Ascending aorta (tissue), 2 donors: ENCODE measurements at regions not wholly inside any gene's neighbourhood (a gene's known extent, or its start where the extent isn't known, plus 50 kb on each side); places are given as distances from the start of the nearest gene placed in this dataset.
A peak's percentile ranks its signal among the peaks of the same experiment; 100 is the strongest.

Experiments
- DNase-seq, 2 donors: peaks; one replicate each; pipeline ENCODE4 v3.0.0-alpha.2; 2019; ENCODE audit warnings: low spot score in 2 of 2
- H3K27ac ChIP-seq, 2 donors: fragments of 200-600 bp; sonication (generic); one replicate each; pipeline ENCODE4 v1.5.1; 2016 to 2017; ENCODE audit warnings: mild to moderate bottlenecking in 1 of 2
- H3K27me3 ChIP-seq: fragments of 200-600 bp; sonication (generic); one replicate; pipeline ENCODE4 v1.5.1; 2017
- H3K36me3 ChIP-seq, 2 donors: fragments of 200-600 bp; sonication (generic); one replicate each; pipeline ENCODE4 v1.5.1; 2016
- H3K4me1 ChIP-seq, 2 donors: fragments of 200-600 bp; sonication (generic); one replicate each; pipeline ENCODE4 v1.5.1; 2016 to 2017; ENCODE audit warnings: mild to moderate bottlenecking in 1 of 2
- H3K4me3 ChIP-seq, 2 donors: fragments of 200-600 bp; sonication (generic); one replicate each; pipeline ENCODE4 v1.5.1; 2016 to 2017; ENCODE audit warnings: mild to moderate bottlenecking in 1 of 2
- H3K9me3 ChIP-seq, 2 donors: fragments of 200-600 bp; sonication (generic); one replicate each; pipeline ENCODE4 v1.5.1; 2016
- intact Hi-C: fragments of 100-400 bp; cut with DNase I; formaldehyde crosslinking; loops from one replicate; pipeline ENCODE4 v1.15.1; 2023
- TF ChIP-seq, protein P1 (sequence below), 3 experiments: fragments of 200-600 bp in 2 of 3; fragments of 450-650 bp in 1 of 3; sonication (generic) in 2 of 3; IDR thresholded peaks; one replicate each; pipeline ENCODE4 v1.5.1; 2016 to 2019; ENCODE audit warnings: antibody characterized with exemption in 3 of 3, mild to moderate bottlenecking in 1 of 3, moderate library complexity in 1 of 3

DNA sequence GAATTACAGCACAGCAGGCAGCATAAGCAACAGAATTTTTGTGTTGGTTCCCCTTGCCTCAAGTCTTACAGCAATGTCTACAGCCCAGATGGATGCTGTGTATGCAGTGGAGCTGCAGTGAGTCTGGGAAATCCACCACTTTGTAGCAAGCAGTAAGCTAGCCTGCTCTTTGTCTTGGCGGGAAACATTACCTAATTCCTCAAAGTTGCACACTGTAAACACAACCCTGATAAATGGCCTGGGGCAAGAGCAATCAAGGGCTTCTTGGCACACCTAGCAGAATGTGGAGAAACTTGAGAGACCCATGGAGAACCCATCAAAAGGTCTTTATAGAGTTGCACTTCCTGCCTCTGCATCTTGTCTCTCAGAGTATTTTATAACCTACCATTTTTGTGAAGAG, 102.0 kb upstream of the FOXP2 start:
- intact Hi-C loops, result no loop called here
- Histone ChIP-seq H3K4me3 (no peak overlapping the region), H3K27me3 (no peaks in the 10 kb centered on the region), H3K4me1 (no peaks in the 10 kb centered on the region), H3K9me3 (no peaks in the 10 kb centered on the region), H3K27ac (no peak overlapping the region), H3K36me3 (no peaks in the 10 kb centered on the region)
- no peak for DNase-seq
- TF ChIP-seq, protein P1, sequence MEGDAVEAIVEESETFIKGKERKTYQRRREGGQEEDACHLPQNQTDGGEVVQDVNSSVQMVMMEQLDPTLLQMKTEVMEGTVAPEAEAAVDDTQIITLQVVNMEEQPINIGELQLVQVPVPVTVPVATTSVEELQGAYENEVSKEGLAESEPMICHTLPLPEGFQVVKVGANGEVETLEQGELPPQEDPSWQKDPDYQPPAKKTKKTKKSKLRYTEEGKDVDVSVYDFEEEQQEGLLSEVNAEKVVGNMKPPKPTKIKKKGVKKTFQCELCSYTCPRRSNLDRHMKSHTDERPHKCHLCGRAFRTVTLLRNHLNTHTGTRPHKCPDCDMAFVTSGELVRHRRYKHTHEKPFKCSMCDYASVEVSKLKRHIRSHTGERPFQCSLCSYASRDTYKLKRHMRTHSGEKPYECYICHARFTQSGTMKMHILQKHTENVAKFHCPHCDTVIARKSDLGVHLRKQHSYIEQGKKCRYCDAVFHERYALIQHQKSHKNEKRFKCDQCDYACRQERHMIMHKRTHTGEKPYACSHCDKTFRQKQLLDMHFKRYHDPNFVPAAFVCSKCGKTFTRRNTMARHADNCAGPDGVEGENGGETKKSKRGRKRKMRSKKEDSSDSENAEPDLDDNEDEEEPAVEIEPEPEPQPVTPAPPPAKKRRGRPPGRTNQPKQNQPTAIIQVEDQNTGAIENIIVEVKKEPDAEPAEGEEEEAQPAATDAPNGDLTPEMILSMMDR (IDR thresholded peaks at IDR 0.05), result no peak

DNA sequence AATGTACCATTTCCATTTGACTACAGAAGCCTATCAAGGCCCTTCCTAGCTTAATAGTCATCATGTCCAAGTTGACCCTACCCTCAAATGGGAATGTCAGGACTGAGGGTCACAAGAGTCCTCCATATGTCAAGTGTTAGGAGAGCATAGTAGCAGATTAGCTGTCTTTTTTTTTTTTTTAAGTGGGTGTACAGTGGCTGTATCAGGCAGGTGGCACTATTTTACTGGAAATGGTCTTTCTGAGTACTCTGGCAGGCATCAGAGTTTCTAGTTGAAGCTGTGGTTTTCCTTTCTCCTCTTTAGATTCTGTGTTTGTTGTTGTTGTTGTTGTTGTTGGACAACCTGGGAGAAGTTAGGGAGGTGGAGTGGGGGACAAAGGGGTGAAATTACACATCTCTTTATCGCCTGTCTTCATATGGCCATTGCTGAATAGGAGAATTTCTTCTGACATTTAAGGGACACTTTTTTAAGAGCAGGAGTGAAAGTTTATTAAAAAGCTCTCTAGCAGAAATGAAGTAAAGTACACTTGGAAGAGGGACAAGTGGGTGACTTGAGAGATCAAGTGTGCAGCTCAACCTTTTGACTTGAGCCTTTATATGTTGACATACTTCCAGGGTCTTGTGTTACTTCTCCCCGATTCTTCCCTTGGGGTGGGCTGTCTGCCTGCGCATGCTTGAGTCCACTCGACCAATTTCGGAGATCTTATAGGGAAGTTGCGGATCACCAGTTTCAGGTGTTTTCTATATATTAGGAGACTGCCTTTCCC, 104.1 kb upstream of the FOXP2 start:
- H3K36me3 ChIP-seq, result no peaks in the 10 kb centered on the region
- no peak for DNase-seq
- no peaks in the 10 kb centered on the region for H3K27me3 ChIP-seq

DNA sequence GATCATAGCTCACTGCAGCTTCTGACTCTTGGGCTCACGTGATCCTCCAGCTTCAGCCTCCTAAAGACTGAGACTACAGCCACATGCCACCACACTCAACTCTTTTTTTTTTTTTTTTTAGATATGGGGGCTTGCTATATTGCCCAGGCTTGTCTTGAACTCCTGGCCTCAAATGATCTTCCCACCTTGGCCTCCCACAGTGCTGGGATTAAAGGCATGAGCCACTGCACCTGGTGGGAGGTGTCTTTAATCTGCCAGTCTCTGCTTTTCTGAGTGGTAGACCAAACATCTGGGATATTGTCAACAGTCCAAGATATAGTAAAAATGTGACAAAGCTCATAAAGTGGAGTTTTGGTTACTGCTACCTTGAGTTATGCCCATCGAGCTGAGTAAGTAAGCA, 104.9 kb upstream of the FOXP2 start:
- Histone ChIP-seq H3K4me3 (no peak overlapping the region), H3K27me3 (no peaks in the 10 kb centered on the region), H3K36me3 (no peaks in the 10 kb centered on the region), H3K9me3 (no peaks in the 10 kb centered on the region), H3K4me1 (no peaks in the 10 kb centered on the region), H3K27ac (no peak overlapping the region)
- TF ChIP-seq, protein P1 (IDR thresholded peaks at IDR 0.05), result no peak
- intact Hi-C loops, result no loop called here
- no peak for DNase-seq

More for the DNA sequence above, 104.1 kb upstream of the FOXP2 start:
- intact Hi-C loops, result no loop called here
- Histone ChIP-seq H3K4me3 (no peak overlapping the region), H3K9me3 (no peaks in the 10 kb centered on the region), H3K4me1 (no peaks in the 10 kb centered on the region), H3K27ac (no peak overlapping the region)
- TF ChIP-seq, protein P1 (IDR thresholded peaks at IDR 0.05), result peak in 1 of 3 experiments; percentile 10

DNA sequence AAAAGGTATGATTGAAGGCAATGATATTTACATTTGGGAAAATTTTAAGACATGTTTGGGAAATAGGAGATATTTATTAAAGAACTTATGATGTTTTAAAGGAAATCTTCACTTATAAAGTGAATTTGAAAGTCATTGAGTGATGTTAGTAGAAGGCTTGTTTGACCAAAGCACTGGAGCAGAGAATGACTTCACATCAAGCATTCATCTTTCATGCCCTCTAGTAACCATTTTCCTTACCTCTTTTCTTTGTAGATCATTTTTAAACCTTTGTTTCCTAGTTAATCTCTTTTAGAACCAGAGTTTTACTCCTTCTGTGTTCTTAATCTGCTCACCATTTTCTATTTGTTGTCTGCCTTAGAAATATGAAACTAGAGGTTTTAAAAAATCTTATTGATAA, 111.3 kb upstream of the FOXP2 start:
- no peak for DNase-seq
- Histone ChIP-seq H3K9me3 (no peaks in the 10 kb centered on the region), H3K4me3 (no peak overlapping the region), H3K36me3 (no peaks in the 10 kb centered on the region), H3K27me3 (no peaks in the 10 kb centered on the region), H3K27ac (no peak overlapping the region), H3K4me1 (no peaks in the 10 kb centered on the region)
- intact Hi-C loops, result no loop called here
- TF ChIP-seq, protein P1 (IDR thresholded peaks at IDR 0.05), result no peak

DNA sequence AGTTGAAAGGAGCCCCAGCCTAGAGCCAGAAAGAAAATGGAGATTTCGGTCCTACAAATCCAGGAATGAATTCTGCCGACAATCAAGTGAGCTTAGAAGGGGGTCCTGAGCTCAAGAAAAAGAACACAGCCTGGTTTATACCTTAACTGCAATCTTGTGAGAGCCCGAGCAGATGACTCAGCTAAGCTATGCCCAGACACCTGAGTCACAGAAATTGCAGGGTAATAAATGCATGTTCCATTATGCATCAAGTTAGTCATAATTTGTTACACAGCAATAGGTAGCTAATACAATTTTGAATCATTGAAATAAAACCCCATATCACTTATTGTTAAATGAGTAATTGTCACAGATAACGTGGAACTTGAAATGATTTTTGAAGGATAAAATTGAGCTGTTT, 111.8 kb upstream of the FOXP2 start:
- no peak overlapping the region for H3K27ac ChIP-seq
- H3K4me1 ChIP-seq, result no peaks in the 10 kb centered on the region
- H3K27me3 ChIP-seq, result no peaks in the 10 kb centered on the region
- intact Hi-C loops, result no loop called here
- no peak for DNase-seq
- TF ChIP-seq, protein P1 (IDR thresholded peaks at IDR 0.05), result no peak
- H3K36me3 ChIP-seq, result no peaks in the 10 kb centered on the region
- no peaks in the 10 kb centered on the region for H3K9me3 ChIP-seq
- no peak overlapping the region for H3K4me3 ChIP-seq
